ENCODE measurements at regions not wholly inside any gene's neighbourhood (a gene's known extent, or its start where the extent isn't known, plus 50 kb on each side); places are given as distances from the start of the nearest gene placed in this dataset.
"Not testable (repeated sequence)": the region's sequence is repeated elsewhere in the genome, so short reads cannot be mapped to it uniquely, and the experiment has no call there.

- no peak for TF ChIP-seq CHD2 (IDR thresholded peaks at IDR 0.05; ENCODE audit: low read length)
- no peak for TF ChIP-seq PHF8 (conservative IDR thresholded peaks at IDR 0.05; ENCODE audit: low read depth, low read length)
These were observed 255.9 kb upstream of the ACO1 start (continued) for GRCh38 chr9:32128546-32128945.

GRCh38 chr9:32130709-32131108, 253.7 kb upstream of the ACO1 start:
- H3K4me3 ChIP-seq (ENCODE audit: extremely low read depth in 1 of 4, insufficient read depth in 2 of 4, low read depth in 3 of 4, low read length in 4 of 4); H3K79me2 ChIP-seq (ENCODE audit: control insufficient read depth in 1 of 2, insufficient read depth in 2 of 2, low read length in 2 of 2); H3K27ac ChIP-seq (ENCODE audit: low read depth, low read length); H4K20me1 ChIP-seq (replicated peaks in 1 of 2; ENCODE audit: control insufficient read depth in 1 of 2, insufficient read depth in 2 of 2, low read length in 2 of 2); H2BK15ac ChIP-seq (ENCODE audit: low read length); H3K27me3 ChIP-seq (replicated peaks in 1 of 4; ENCODE audit: control insufficient read depth in 3 of 4, extremely low read depth in 1 of 4, insufficient read depth in 3 of 4, low read length in 3 of 4); H3K4me1 ChIP-seq (replicated peaks in 1 of 4; ENCODE audit: control insufficient read depth in 3 of 4, insufficient read depth in 4 of 4, low read length in 3 of 4); H3K18ac ChIP-seq (ENCODE audit: extremely low read depth, low read length); CTCF ChIA-PET (ENCODE audit: partially characterized antibody); H3K9me3 ChIP-seq (ENCODE audit: insufficient read depth in 2 of 2, low read depth in 1 of 2, low read length in 1 of 2); H3K36me3 ChIP-seq (ENCODE audit: control insufficient read depth in 2 of 4, insufficient read depth in 4 of 4, low read length in 3 of 4); H2BK5ac ChIP-seq (ENCODE audit: low read depth, low read length); H2BK12ac ChIP-seq (ENCODE audit: low read depth, low read length); H3K23me2 ChIP-seq (ENCODE audit: low read depth, low read length); H4K8ac ChIP-seq (ENCODE audit: extremely low read depth, insufficient read depth, low read length); H3K4me2 ChIP-seq (ENCODE audit: insufficient read depth in 1 of 2, low read depth in 2 of 2, low read length in 2 of 2); H3K4ac ChIP-seq (replicated peaks; ENCODE audit: insufficient read length, low read depth, low read length); H4K91ac ChIP-seq (replicated peaks; ENCODE audit: insufficient read length, low read length); H3K79me1 ChIP-seq (ENCODE audit: low read depth, low read length); H2AK5ac ChIP-seq (ENCODE audit: low read depth, low read length); FAIRE-seq; H2BK120ac ChIP-seq (replicated peaks; ENCODE audit: low read depth, low read length); H2AFZ ChIP-seq (ENCODE audit: low read length); H3K9ac ChIP-seq (replicated peaks in 1 of 4; ENCODE audit: extremely low read depth in 1 of 4, low read depth in 3 of 4, low read length in 3 of 4); POLR2A ChIA-PET (ENCODE audit: partially characterized antibody); H4K5ac ChIP-seq (ENCODE audit: insufficient read length, low read depth, low read length); H3K56ac ChIP-seq (replicated peaks; ENCODE audit: insufficient read length, low read depth, low read length); H3K23ac ChIP-seq (ENCODE audit: insufficient read length); H2BK20ac ChIP-seq (ENCODE audit: low read length); H3K14ac ChIP-seq (ENCODE audit: insufficient read length); DNase-seq (ENCODE audit: low read depth in 1 of 2, low spot score in 2 of 2): not testable (repeated sequence)
- 95% methylated on average over 2 of the region's 2 CpGs; no CpG with 5 or more reads in 1 of the 2 experiments for WGBS, 2 experiments (ENCODE audit: extremely low coverage in 1 of 2, insufficient coverage in 1 of 2, insufficient read length in 1 of 2, insufficient replicate concordance in 2 of 2, low coverage in 1 of 2, low lambda C conversion rate in 2 of 2, missing lambda C conversion rate in 1 of 2)
